IMR-90 (cell line): ENCODE measurements at regions not wholly inside any gene's neighbourhood (a gene's known extent, or its start where the extent isn't known, plus 50 kb on each side); places are given as distances from the start of the nearest gene placed in this dataset.

Experiments used
- ATAC-seq: fragments of 200-7000 bp; cut with Tn5 transposase; 2 replicates; pipeline ENCODE4 v1.9.1; 2020; ENCODE audit warnings: low read depth, mild to moderate bottlenecking, moderate library complexity
- BruUV-seq: library from RNA; stranded (reverse); fragments of 400-500 nt; replicated peaks from 2 replicates; lab custom pipeline; 2021; lab: Mats Ljungman, UMichigan
- CTCF ChIA-PET: fragments of 300-600 bp; formaldehyde crosslinking; extraction: SDS; loops from one replicate; lab custom pipeline; 2021; ENCODE audit warnings: antibody characterized with exemption; lab: Yijun Ruan, JAX
- POLR2A ChIA-PET: fragments of 300-600 bp; sonication (Branson Sonifier 250); formaldehyde crosslinking; loops from one replicate; lab custom pipeline; 2022; ENCODE audit warnings: antibody characterized with exemption; ENCODE audit not compliant: unreplicated experiment; lab: Charles Lee
- DNase-seq: peaks from one replicate; pipeline ENCODE4 v3.0.0; 2013
- H2AFZ ChIP-seq: replicated peaks from 2 replicates; pipeline ENCODE3; 2013; ENCODE audit warnings: low read length, mild to moderate bottlenecking; ENCODE audit not compliant: poor library complexity
- H2AK5ac ChIP-seq: 2 replicates; pipeline ENCODE4 v1.6.1; 2013; ENCODE audit warnings: low read depth, low read length, inconsistent platforms
- H2AK9ac ChIP-seq: replicated peaks from 2 replicates; pipeline ENCODE3; 2013; ENCODE audit warnings: mild to moderate bottlenecking, low read depth, low read length, moderate library complexity; ENCODE audit not compliant: poor library complexity
- H2BK120ac ChIP-seq: 2 replicates; pipeline ENCODE4 v1.6.1; 2013; ENCODE audit warnings: low read depth, low read length, inconsistent platforms
- H2BK15ac ChIP-seq: 3 replicates; pipeline ENCODE4 v1.6.1; 2013; ENCODE audit warnings: low read depth, low read length, inconsistent platforms
- H2BK20ac ChIP-seq: 2 replicates; pipeline ENCODE4 v1.6.1; 2013; ENCODE audit warnings: low read depth, mild to moderate bottlenecking, inconsistent platforms, low read length, moderate library complexity
- H2BK5ac ChIP-seq: 2 replicates; pipeline ENCODE4 v1.6.1; 2013; ENCODE audit warnings: mild to moderate bottlenecking, low read depth, low read length, inconsistent platforms; ENCODE audit not compliant: poor library complexity, severe bottlenecking
- H3K14ac ChIP-seq: replicated peaks from 2 replicates; pipeline ENCODE4 v1.6.1; 2013; ENCODE audit warnings: low read depth, low read length, inconsistent platforms
- H3K18ac ChIP-seq: 2 replicates; pipeline ENCODE4 v1.6.1; 2013; ENCODE audit warnings: low read depth, low read length, control low read depth
- H3K23ac ChIP-seq: 2 replicates; pipeline ENCODE4 v1.6.1; 2013; ENCODE audit warnings: low read depth, low read length, inconsistent platforms
- H3K27ac ChIP-seq: 2 replicates; pipeline ENCODE4 v1.5.1; 2013; ENCODE audit warnings: mild to moderate bottlenecking, control low read depth, low read length; ENCODE audit not compliant: insufficient read depth
- H3K27me3 ChIP-seq: 2 replicates; pipeline ENCODE4 v1.6.1; 2013; ENCODE audit warnings: low read length; ENCODE audit not compliant: control insufficient read depth, insufficient read depth
- H3K36me3 ChIP-seq: 2 replicates; pipeline ENCODE4 v1.6.1; 2013; ENCODE audit warnings: low read length, mixed read lengths; ENCODE audit not compliant: control insufficient read depth, insufficient read depth
- H3K4ac ChIP-seq: 2 replicates; pipeline ENCODE4 v1.6.1; 2013; ENCODE audit warnings: low read depth, low read length, inconsistent platforms
- H3K4me1 ChIP-seq: 2 replicates; pipeline ENCODE4 v1.6.1; 2013; ENCODE audit warnings: low read length, mixed read lengths; ENCODE audit not compliant: control insufficient read depth, insufficient read depth
- H3K4me2 ChIP-seq: 2 replicates; pipeline ENCODE4 v1.6.1; 2013; ENCODE audit warnings: low read depth, mild to moderate bottlenecking, control low read depth, low read length, moderate library complexity
- H3K4me3 ChIP-seq: 2 replicates; pipeline ENCODE4 v1.5.1; 2013; ENCODE audit warnings: low read depth, mild to moderate bottlenecking, control low read depth, low read length, moderate library complexity; ENCODE audit not compliant: insufficient read depth
- H3K56ac ChIP-seq: 2 replicates; pipeline ENCODE4 v1.6.1; 2013; ENCODE audit warnings: low read length, inconsistent platforms; ENCODE audit not compliant: insufficient read depth; ENCODE audit errors: extremely low read depth
- H3K79me1 ChIP-seq, 2 experiments: 2 replicates each; pipeline ENCODE4 v1.6.1; 2013; ENCODE audit warnings: low read length in 2 of 2, inconsistent platforms in 1 of 2, low read depth in 1 of 2
- H3K9ac ChIP-seq: 2 replicates; pipeline ENCODE4 v1.6.1; 2013; ENCODE audit warnings: low read depth, low read length, control low read depth
- H3K9me1 ChIP-seq: 2 replicates; pipeline ENCODE4 v1.6.1; 2013; ENCODE audit warnings: low read length, inconsistent platforms; ENCODE audit not compliant: insufficient read depth
- H3K9me3 ChIP-seq: 2 replicates; pipeline ENCODE4 v1.6.1; 2013; ENCODE audit warnings: low read length; ENCODE audit not compliant: control insufficient read depth, insufficient read depth
- H4K20me1 ChIP-seq: 2 replicates; pipeline ENCODE4 v1.6.1; 2013; ENCODE audit warnings: low read length, inconsistent platforms; ENCODE audit not compliant: insufficient read depth
- H4K5ac ChIP-seq: 2 replicates; pipeline ENCODE4 v1.6.1; 2013; ENCODE audit warnings: mild to moderate bottlenecking, low read depth, low read length, control low read depth
- H4K8ac ChIP-seq, 2 experiments: 2 replicates each; pipeline ENCODE4 v1.6.1; 2013; ENCODE audit warnings: low read depth in 2 of 2, low read length in 2 of 2, control low read depth in 1 of 2, inconsistent platforms in 1 of 2
- H4K91ac ChIP-seq: 2 replicates; pipeline ENCODE4 v1.6.1; 2013; ENCODE audit warnings: low read depth, low read length, inconsistent platforms; ENCODE audit not compliant: insufficient read depth
- BHLHE40 ChIP-seq: fragments of 150-350 bp; IDR thresholded peaks from 2 replicates; pipeline ENCODE4 v1.6.1; 2016; ENCODE audit warnings: mild to moderate bottlenecking, low read depth, low read length
- CEBPB ChIP-seq: IDR thresholded peaks from 2 replicates; pipeline ENCODE4 v1.6.1; 2012; ENCODE audit warnings: low read depth, low read length, improper control_type of control experiment
- CHD1 ChIP-seq: IDR thresholded peaks from 2 replicates; pipeline ENCODE4 v1.6.1; 2012; ENCODE audit warnings: low read depth, low read length, improper control_type of control experiment
- CTCF ChIP-seq: conservative IDR thresholded peaks from 2 replicates; pipeline ENCODE4 v1.5.1; 2012; ENCODE audit warnings: mild to moderate bottlenecking, low read depth, low read length, improper control_type of control experiment
- FOS ChIP-seq: fragments of 150-350 bp; IDR thresholded peaks from 2 replicates; pipeline ENCODE4 v1.6.1; 2016; ENCODE audit warnings: low read depth, low read length
- MAFK ChIP-seq: IDR thresholded peaks from 2 replicates; pipeline ENCODE4 v1.6.1; 2012; ENCODE audit warnings: low read depth, low read length, improper control_type of control experiment
- MAZ ChIP-seq: IDR thresholded peaks from 2 replicates; pipeline ENCODE4 v1.6.1; 2012; ENCODE audit warnings: low read depth, mild to moderate bottlenecking, low read length, improper control_type of control experiment, moderate library complexity, borderline replicate concordance
- MXI1 ChIP-seq: IDR thresholded peaks from 2 replicates; pipeline ENCODE4 v1.6.1; 2012; ENCODE audit warnings: low read depth, mild to moderate bottlenecking, low read length, moderate library complexity, borderline replicate concordance
- NFE2L2 ChIP-seq: fragments of 150-350 bp; IDR thresholded peaks from 2 replicates; pipeline ENCODE4 v1.6.1; 2016; ENCODE audit warnings: low read depth, mild to moderate bottlenecking, low read length
- POLR2A ChIP-seq: IDR thresholded peaks from 2 replicates; pipeline ENCODE4 v1.6.1; 2012; ENCODE audit warnings: mild to moderate bottlenecking, low read depth, low read length
- RAD21 ChIP-seq: IDR thresholded peaks from 2 replicates; pipeline ENCODE4 v1.6.1; 2012; ENCODE audit warnings: low read length, improper control_type of control experiment
- RCOR1 ChIP-seq: IDR thresholded peaks from 2 replicates; pipeline ENCODE4 v1.6.1; 2012; ENCODE audit warnings: mild to moderate bottlenecking, low read length, improper control_type of control experiment; ENCODE audit not compliant: insufficient replicate concordance
- RFX5 ChIP-seq: IDR thresholded peaks from 2 replicates; pipeline ENCODE4 v1.8.0; 2012; ENCODE audit warnings: low read depth, mild to moderate bottlenecking, low read length, moderate library complexity
- SMC3 ChIP-seq: fragments of 150-350 bp; IDR thresholded peaks from 2 replicates; pipeline ENCODE4 v1.6.1; 2016; ENCODE audit warnings: low read depth, mild to moderate bottlenecking, antibody characterized with exemption, low read length, moderate library complexity
- USF2 ChIP-seq: fragments of 150-350 bp; IDR thresholded peaks from 2 replicates; pipeline ENCODE4 v1.6.1; 2017; ENCODE audit warnings: mild to moderate bottlenecking, antibody characterized with exemption, low read length, low read depth
- dilution Hi-C: fragments of 300-500 bp; cut with HindIII; formaldehyde crosslinking; loops from one replicate; pipeline ENCODE4 v1.14.3; 2018; ENCODE audit warnings: low sequenced_read_pairs; ENCODE audit not compliant: unreplicated experiment
- in situ Hi-C: fragments of 300-500 bp; cut with MboI; formaldehyde crosslinking; loops from 3 replicates; pipeline ENCODE4 v1.14.3; 2019; ENCODE audit warnings: low sequenced_read_pairs, inconsistent platforms, mixed read lengths
- intact Hi-C: fragments of 100-400 bp; cut with micrococcal nuclease; formaldehyde crosslinking; loops from 2 replicates; pipeline ENCODE4 v1.10.0; 2022
- TF ChIP-seq, protein P1 (sequence below): fragments of 150-350 bp; IDR thresholded peaks from 2 replicates; pipeline ENCODE4 v1.6.1; 2016; ENCODE audit warnings: low read depth, mild to moderate bottlenecking, low read length, moderate library complexity, borderline replicate concordance

GRCh38 chr5:128011339-128011738 lies 72.2 kb upstream of the SLC12A2 start:
- no peak overlapping the region for H3K56ac ChIP-seq
- no peaks in the 10 kb centered on the region for H3K79me1 ChIP-seq
- no peak overlapping the region for H3K4ac ChIP-seq
- intact Hi-C loops: no loop called here
- ATAC-seq: no peak
- no peak overlapping the region for H2BK5ac ChIP-seq
- H3K4me1 ChIP-seq: no peaks in the 10 kb centered on the region
- no peak overlapping the region for H3K23ac ChIP-seq
- no peak overlapping the region for H2BK120ac ChIP-seq
- POLR2A ChIA-PET: no interaction called here
- H4K8ac ChIP-seq: no peak overlapping the region
- H3K4me2 ChIP-seq: no peak overlapping the region
- CTCF ChIA-PET: interaction anchor here (0.6 to 1.5 kb wide), 3 partner anchors 10 to 104 kb away, joined by 4 to 7 read pairs (median 4); no protein-coding TSS in a partner anchor
- no peaks in the 10 kb centered on the region for H3K9me1 ChIP-seq
- TF ChIP-seq RAD21: no peak
- TF ChIP-seq USF2: no peak
- no peak for TF ChIP-seq CTCF
- TF ChIP-seq RCOR1: no peak
- no peak for TF ChIP-seq FOS
- no peak for TF ChIP-seq CEBPB
- no peak for TF ChIP-seq MXI1
- no peak for TF ChIP-seq POLR2A
- no peak for TF ChIP-seq RFX5
- no peak for TF ChIP-seq MAZ
- TF ChIP-seq BHLHE40: no peak
- no peak for TF ChIP-seq CHD1
- no peak for TF ChIP-seq MAFK
- TF ChIP-seq, protein P1, sequence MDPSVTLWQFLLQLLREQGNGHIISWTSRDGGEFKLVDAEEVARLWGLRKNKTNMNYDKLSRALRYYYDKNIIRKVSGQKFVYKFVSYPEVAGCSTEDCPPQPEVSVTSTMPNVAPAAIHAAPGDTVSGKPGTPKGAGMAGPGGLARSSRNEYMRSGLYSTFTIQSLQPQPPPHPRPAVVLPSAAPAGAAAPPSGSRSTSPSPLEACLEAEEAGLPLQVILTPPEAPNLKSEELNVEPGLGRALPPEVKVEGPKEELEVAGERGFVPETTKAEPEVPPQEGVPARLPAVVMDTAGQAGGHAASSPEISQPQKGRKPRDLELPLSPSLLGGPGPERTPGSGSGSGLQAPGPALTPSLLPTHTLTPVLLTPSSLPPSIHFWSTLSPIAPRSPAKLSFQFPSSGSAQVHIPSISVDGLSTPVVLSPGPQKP: no peak
- TF ChIP-seq NFE2L2: no peak
- no peak for TF ChIP-seq SMC3
- no peak overlapping the region for H4K5ac ChIP-seq
- no peak overlapping the region for H2AK9ac ChIP-seq
- H3K4me3 ChIP-seq: no peak overlapping the region
- H3K27ac ChIP-seq: no peak overlapping the region
- in situ Hi-C loops: no loop called here
- no peak overlapping the region for H3K18ac ChIP-seq
- no peak overlapping the region for H3K14ac ChIP-seq
- H4K91ac ChIP-seq: no peak overlapping the region
- H3K36me3 ChIP-seq: no peaks in the 10 kb centered on the region
- dilution Hi-C loops: no loop called here
- no peak overlapping the region for H2AFZ ChIP-seq
- no peak overlapping the region for H3K9ac ChIP-seq
- no peaks in the 10 kb centered on the region for H3K27me3 ChIP-seq
- DNase-seq: no peak
- no peaks in the 10 kb centered on the region for H3K9me3 ChIP-seq
- H2AK5ac ChIP-seq: no peak overlapping the region
- H2BK20ac ChIP-seq: no peak overlapping the region
- no TSS peak for BruUV-seq
- no peaks in the 10 kb centered on the region for H4K20me1 ChIP-seq
- no peak overlapping the region for H2BK15ac ChIP-seq
